ENCODE measurements at regions not wholly inside any gene's neighbourhood (a gene's known extent, or its start where the extent isn't known, plus 50 kb on each side); places are given as distances from the start of the nearest gene placed in this dataset.

DNA sequence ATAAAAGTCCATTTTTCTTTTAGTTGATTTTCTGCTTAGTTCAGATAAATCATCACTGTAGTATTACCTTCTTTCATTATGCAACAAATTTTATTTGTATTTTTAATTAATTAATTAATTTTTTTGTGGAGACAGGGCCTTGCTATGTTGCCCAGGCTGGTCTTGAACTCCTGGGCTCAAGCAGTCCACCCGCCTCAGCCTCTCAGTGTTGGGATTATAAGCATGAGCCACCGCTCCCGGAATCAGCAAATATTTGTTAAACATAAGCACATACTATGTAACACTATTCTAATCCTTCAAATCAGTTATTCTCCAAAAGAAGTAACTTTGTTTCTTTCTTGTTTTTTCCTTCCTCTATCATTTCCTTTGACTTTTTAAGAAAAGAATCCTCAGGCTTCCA, 584.8 kb upstream of the ANKRD30A start:
- TF ChIP-seq POLR2AphosphoS5 (IDR thresholded peaks at IDR 0.05), result no peak
- no peak for TF ChIP-seq CTCF (IDR thresholded peaks at IDR 0.05)
- no peak for TF ChIP-seq POLR2A (IDR thresholded peaks at IDR 0.05)
